Osteocyte (in vitro differentiated cells): ENCODE measurements at regions not wholly inside any gene's neighbourhood (a gene's known extent, or its start where the extent isn't known, plus 50 kb on each side); places are given as distances from the start of the nearest gene placed in this dataset.

Experiments
- DNase-seq: peaks from one replicate; pipeline ENCODE4 v3.0.0; 2021; ENCODE audit warnings: mixed read lengths; ENCODE audit not compliant: unreplicated experiment; ENCODE audit errors: extremely low spot score
- H3K27ac Mint-ChIP-seq: one replicate; pipeline ENCODE4 v1.8.0; 2021; ENCODE audit warnings: mild to moderate bottlenecking, mixed read lengths; ENCODE audit not compliant: unreplicated experiment
- H3K27me3 Mint-ChIP-seq: one replicate; pipeline ENCODE4 v1.8.0; 2021; ENCODE audit warnings: mixed read lengths; ENCODE audit not compliant: unreplicated experiment
- H3K36me3 Mint-ChIP-seq: one replicate; pipeline ENCODE4 v1.8.0; 2021; ENCODE audit warnings: mixed read lengths; ENCODE audit not compliant: unreplicated experiment
- H3K4me1 Mint-ChIP-seq: one replicate; pipeline ENCODE4 v1.8.0; 2021; ENCODE audit warnings: mixed read lengths; ENCODE audit not compliant: unreplicated experiment
- H3K4me3 Mint-ChIP-seq: one replicate; pipeline ENCODE4 v1.8.0; 2021; ENCODE audit warnings: mild to moderate bottlenecking, moderate library complexity, mixed read lengths; ENCODE audit not compliant: unreplicated experiment
- H3K9me3 Mint-ChIP-seq: one replicate; pipeline ENCODE4 v1.8.0; 2021; ENCODE audit warnings: mixed read lengths; ENCODE audit not compliant: unreplicated experiment
- CTCF ChIP-seq: fragments of 200-600 bp; sonication (generic); IDR thresholded peaks from 2 replicates; pipeline ENCODE4 v1.5.0; 2021; ENCODE audit warnings: antibody characterized with exemption, mild to moderate bottlenecking, moderate library complexity

- peaks cover 23% of the 10 kb centered on the region for H3K27me3 Mint-ChIP-seq
- no peak for DNase-seq
- no peaks in the 10 kb centered on the region for H3K4me1 Mint-ChIP-seq
- H3K9me3 Mint-ChIP-seq: no peaks in the 10 kb centered on the region
- H3K4me3 Mint-ChIP-seq: no peak overlapping the region
- TF ChIP-seq CTCF: no peak
- H3K36me3 Mint-ChIP-seq: no peaks in the 10 kb centered on the region
- no peak overlapping the region for H3K27ac Mint-ChIP-seq
These were observed 105.2 kb upstream of the EIF5 start for GRCh38 chr14:103228866-103229265.

- Mint-ChIP-seq H3K4me3 (no peak overlapping the region), H3K27me3 (peaks cover 25% of the 10 kb centered on the region), H3K27ac (no peak overlapping the region), H3K9me3 (no peaks in the 10 kb centered on the region), H3K36me3 (no peaks in the 10 kb centered on the region), H3K4me1 (no peaks in the 10 kb centered on the region)
- DNase-seq: no peak
- no peak for TF ChIP-seq CTCF
These were observed 104.0 kb upstream of the EIF5 start for GRCh38 chr14:103230021-103230420.

GRCh38 chr14:103230658-103231334, 103.2 kb upstream of the EIF5 start:
- no peak for DNase-seq
- no peak for TF ChIP-seq CTCF
- H3K4me3 Mint-ChIP-seq: no peak overlapping the region
- H3K27me3 Mint-ChIP-seq: peaks cover 21% of the 10 kb centered on the region
- H3K36me3 Mint-ChIP-seq: no peaks in the 10 kb centered on the region
- no peaks in the 10 kb centered on the region for H3K9me3 Mint-ChIP-seq
- no peak overlapping the region for H3K27ac Mint-ChIP-seq
- H3K4me1 Mint-ChIP-seq: no peaks in the 10 kb centered on the region

GRCh38 chr14:103231376-103232019, 102.5 kb upstream of the EIF5 start:
- H3K27ac Mint-ChIP-seq: no peak overlapping the region
- H3K36me3 Mint-ChIP-seq: no peaks in the 10 kb centered on the region
- no peak overlapping the region for H3K4me3 Mint-ChIP-seq
- H3K27me3 Mint-ChIP-seq: peaks cover 19% of the 10 kb centered on the region
- DNase-seq: no peak
- no peaks in the 10 kb centered on the region for H3K9me3 Mint-ChIP-seq
- no peaks in the 10 kb centered on the region for H3K4me1 Mint-ChIP-seq
- no peak for TF ChIP-seq CTCF

GRCh38 chr14:103232031-103232808, 101.8 kb upstream of the EIF5 start:
- no peaks in the 10 kb centered on the region for H3K4me1 Mint-ChIP-seq
- no peak for TF ChIP-seq CTCF
- H3K27ac Mint-ChIP-seq: no peak overlapping the region
- H3K4me3 Mint-ChIP-seq: no peak overlapping the region
- no peaks in the 10 kb centered on the region for H3K36me3 Mint-ChIP-seq
- DNase-seq: no peak
- no peaks in the 10 kb centered on the region for H3K9me3 Mint-ChIP-seq
- H3K27me3 Mint-ChIP-seq: peaks cover 18% of the 10 kb centered on the region
